Activated naive CD8-positive, alpha-beta T cell treated with anti-CD3 and anti-CD28 coated beads, Interleukin-2, amount 10 ng/mL, durations not matched to agents 7 days and 5 days (primary cell): ENCODE measurements at regions not wholly inside any gene's neighbourhood (a gene's known extent, or its start where the extent isn't known, plus 50 kb on each side); places are given as distances from the start of the nearest gene placed in this dataset.

Source experiments
- ATAC-seq: fragments of 150-1000 bp; cut with Tn5 transposase; one replicate; pipeline ENCODE4 v1.10.0; 2021; ENCODE audit warnings: low read depth, moderate library complexity
- POLR2A ChIA-PET: fragments of 350-600 bp; sonication (Branson Sonifier 250); formaldehyde crosslinking; loops from one replicate; lab custom pipeline; 2021; ENCODE audit warnings: antibody characterized with exemption; lab: Charles Lee
- DNase-seq: peaks from one replicate; pipeline ENCODE4 v3.0.0; 2021
- H3K27ac Mint-ChIP-seq: one replicate; pipeline ENCODE4 v1.8.0; 2022; ENCODE audit warnings: mild to moderate bottlenecking, mixed read lengths
- H3K27me3 Mint-ChIP-seq: one replicate; pipeline ENCODE4 v1.8.0; 2022; ENCODE audit warnings: mild to moderate bottlenecking, moderate library complexity, mixed read lengths
- H3K36me3 Mint-ChIP-seq: one replicate; pipeline ENCODE4 v1.8.0; 2021; ENCODE audit warnings: mild to moderate bottlenecking, mixed read lengths
- H3K4me1 Mint-ChIP-seq: one replicate; pipeline ENCODE4 v1.8.0; 2021; ENCODE audit warnings: mixed read lengths
- H3K4me3 Mint-ChIP-seq: one replicate; pipeline ENCODE4 v1.8.0; 2022; ENCODE audit warnings: mild to moderate bottlenecking, moderate library complexity, mixed read lengths
- H3K9me3 Mint-ChIP-seq: one replicate; pipeline ENCODE4 v1.8.0; 2021; ENCODE audit warnings: mixed read lengths

DNA sequence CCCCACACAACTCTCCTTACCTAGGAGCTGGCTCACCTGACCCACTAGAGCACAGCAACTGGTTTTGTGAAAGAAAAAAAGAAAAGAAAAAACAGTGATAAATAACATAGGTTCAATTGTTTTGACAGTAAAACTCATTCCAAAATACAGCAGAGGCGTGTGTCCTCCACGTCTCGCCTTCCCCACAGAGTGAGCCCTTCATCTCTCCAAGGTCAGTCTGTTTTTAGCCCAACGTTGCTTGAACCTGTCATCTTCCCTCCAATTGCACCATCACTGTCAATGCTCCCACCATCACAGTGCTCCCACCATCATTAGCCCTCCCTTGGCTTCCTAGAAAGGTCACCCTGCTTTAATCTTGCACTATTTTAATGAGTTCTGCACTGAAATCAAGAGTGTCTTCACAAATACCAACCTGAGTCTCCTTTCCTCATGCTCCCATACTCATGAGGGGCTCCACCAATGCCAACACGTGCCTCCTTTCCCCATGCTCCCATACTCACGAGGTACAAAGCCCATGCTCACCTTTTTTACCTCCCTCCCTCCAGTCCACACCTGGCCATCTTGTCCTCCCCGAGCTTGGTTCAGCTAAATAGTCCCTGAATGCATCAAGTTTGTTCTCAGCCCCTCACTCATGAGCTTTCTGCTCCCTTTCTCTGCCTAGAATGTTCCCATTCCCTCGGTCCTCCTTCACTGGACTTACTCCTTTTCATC is 103.7 kb downstream of the IRS2 start:
- Mint-ChIP-seq H3K36me3 (no peaks in the 10 kb centered on the region), H3K4me1 (no peaks in the 10 kb centered on the region), H3K27me3 (peaks cover 6% of the 10 kb centered on the region), H3K27ac (no peak overlapping the region), H3K9me3 (no peaks in the 10 kb centered on the region), H3K4me3 (no peak overlapping the region)
- DNase-seq (no peak), ATAC-seq (no peak)
- POLR2A ChIA-PET: no interaction called here

DNA sequence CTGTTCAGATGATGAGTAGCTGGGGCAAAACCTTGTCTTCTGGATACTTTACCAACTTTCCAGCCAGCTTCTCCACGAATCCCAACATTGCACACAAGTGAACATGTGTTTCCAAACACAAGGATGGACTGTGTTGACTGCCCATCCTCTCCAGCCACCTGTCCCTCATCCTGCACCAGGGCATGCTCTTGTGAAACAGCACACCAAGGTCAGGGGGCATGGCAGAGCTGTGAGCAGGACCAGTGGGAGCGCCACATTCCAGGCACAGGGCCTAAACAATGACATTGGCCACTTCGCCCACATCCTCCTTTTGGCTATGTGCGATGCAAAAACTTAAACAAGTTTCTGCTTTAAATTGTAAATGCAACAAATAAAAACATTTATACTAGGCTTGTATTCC is 105.5 kb downstream of the IRS2 start:
- H3K9me3 Mint-ChIP-seq: no peaks in the 10 kb centered on the region
- H3K27me3 Mint-ChIP-seq: peaks cover 6% of the 10 kb centered on the region
- no peak for ATAC-seq
- H3K27ac Mint-ChIP-seq: no peak overlapping the region
- no peak overlapping the region for H3K4me3 Mint-ChIP-seq
- POLR2A ChIA-PET: no interaction called here
- no peak for DNase-seq
- H3K4me1 Mint-ChIP-seq: no peaks in the 10 kb centered on the region
- H3K36me3 Mint-ChIP-seq: no peaks in the 10 kb centered on the region

DNA sequence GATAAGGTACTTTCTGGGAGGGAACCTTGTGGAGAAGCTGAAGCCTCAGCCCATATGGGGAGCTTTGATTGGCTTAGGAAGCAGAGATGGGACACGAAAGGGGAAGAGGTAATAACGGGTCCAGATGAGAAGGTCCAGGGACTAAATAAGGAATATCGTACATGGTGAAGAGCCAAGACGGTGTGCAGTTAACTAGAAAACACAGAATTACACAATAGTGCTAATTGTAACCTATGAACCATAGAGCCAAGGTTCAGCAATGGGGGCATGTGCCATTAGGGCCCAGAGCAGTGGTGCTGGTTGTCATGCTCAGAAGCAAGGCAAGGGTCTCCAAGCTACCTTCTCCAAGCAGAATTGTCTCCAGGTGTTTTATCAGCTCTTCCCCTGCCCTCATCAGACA is 106.1 kb downstream of the IRS2 start:
- Mint-ChIP-seq H3K4me1 (no peaks in the 10 kb centered on the region), H3K9me3 (no peaks in the 10 kb centered on the region), H3K36me3 (no peaks in the 10 kb centered on the region), H3K27ac (no peak overlapping the region), H3K4me3 (no peak overlapping the region), H3K27me3 (peaks cover 4% of the 10 kb centered on the region)
- no peak for ATAC-seq
- DNase-seq: no peak
- POLR2A ChIA-PET: interaction anchor here (0.5 kb wide), 1 partner anchor 63 kb away, joined by 3 read pairs; no protein-coding TSS in a partner anchor

DNA sequence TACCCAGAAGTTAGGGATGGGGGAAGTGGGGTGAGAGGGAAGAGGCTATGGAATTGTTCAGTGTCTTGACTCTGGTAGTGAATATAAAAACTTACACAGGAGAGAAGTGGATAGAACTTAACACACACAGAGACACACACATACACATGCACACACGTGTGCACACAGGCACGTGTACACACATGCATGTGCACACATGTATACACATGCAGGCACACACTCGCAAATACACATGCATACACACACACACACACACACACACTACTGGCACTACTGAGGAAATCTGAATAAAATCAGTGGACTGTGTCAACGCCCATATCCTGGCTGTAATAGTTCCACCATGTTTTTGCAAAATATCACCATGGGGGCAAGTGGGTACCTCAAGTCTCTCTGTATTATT is 107.9 kb downstream of the IRS2 start:
- H3K27ac Mint-ChIP-seq: no peak overlapping the region
- no peak for ATAC-seq
- POLR2A ChIA-PET: no interaction called here
- peaks cover 5% of the 10 kb centered on the region for H3K27me3 Mint-ChIP-seq
- no peak for DNase-seq
- no peaks in the 10 kb centered on the region for H3K36me3 Mint-ChIP-seq
- H3K9me3 Mint-ChIP-seq: no peaks in the 10 kb centered on the region
- no peak overlapping the region for H3K4me3 Mint-ChIP-seq
- H3K4me1 Mint-ChIP-seq: no peaks in the 10 kb centered on the region

DNA sequence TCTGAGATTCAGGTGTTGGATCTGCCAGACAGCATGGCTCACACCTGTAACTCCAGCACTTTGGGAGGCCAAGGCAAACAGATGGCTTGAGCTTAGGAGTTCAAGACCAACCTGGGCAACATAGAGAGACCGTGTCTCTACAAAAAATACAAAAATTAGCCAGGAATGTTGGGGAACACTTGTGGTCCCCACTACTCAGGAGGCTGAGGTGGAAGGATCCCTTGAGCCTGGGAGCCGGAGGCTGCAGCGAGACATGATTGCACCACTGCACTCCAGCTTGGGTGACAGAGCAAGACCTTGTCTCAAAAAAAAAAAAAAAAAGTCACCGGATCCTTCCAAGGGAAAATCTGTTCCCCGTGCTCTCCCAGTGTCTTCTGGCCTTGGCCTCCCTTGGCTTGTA is 109.2 kb downstream of the IRS2 start:
- Mint-ChIP-seq H3K36me3 (no peaks in the 10 kb centered on the region), H3K4me3 (no peak overlapping the region), H3K9me3 (no peaks in the 10 kb centered on the region), H3K27me3 (peaks cover 9% of the 10 kb centered on the region), H3K27ac (no peak overlapping the region), H3K4me1 (no peaks in the 10 kb centered on the region)
- DNase-seq (no peak), ATAC-seq (no peak)
- POLR2A ChIA-PET: no interaction called here

DNA sequence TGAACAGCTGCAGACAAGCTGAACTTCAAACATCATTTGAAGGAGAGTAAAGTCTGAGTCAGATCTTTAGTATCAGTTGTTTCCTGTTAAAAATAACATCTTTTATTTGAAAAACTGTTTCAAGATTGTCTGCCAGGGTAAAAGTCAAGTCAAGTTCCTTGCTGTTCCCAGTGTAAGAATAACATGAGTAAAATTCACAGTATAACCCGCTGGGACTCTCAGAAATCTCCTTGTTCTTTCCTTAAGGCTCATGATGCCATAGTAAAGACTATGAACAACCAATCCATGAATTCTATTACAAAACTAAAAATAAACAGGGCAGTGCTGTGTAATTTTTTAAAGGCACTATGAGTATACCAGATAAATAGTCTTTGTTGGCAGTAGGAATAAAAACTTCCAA is 112.9 kb downstream of the IRS2 start:
- H3K4me1 Mint-ChIP-seq: no peaks in the 10 kb centered on the region
- no peak overlapping the region for H3K4me3 Mint-ChIP-seq
- ATAC-seq: no peak
- no peak for DNase-seq
- POLR2A ChIA-PET: no interaction called here
- H3K9me3 Mint-ChIP-seq: no peaks in the 10 kb centered on the region
- H3K27ac Mint-ChIP-seq: no peak overlapping the region
- peaks cover 9% of the 10 kb centered on the region for H3K27me3 Mint-ChIP-seq
- no peaks in the 10 kb centered on the region for H3K36me3 Mint-ChIP-seq

DNA sequence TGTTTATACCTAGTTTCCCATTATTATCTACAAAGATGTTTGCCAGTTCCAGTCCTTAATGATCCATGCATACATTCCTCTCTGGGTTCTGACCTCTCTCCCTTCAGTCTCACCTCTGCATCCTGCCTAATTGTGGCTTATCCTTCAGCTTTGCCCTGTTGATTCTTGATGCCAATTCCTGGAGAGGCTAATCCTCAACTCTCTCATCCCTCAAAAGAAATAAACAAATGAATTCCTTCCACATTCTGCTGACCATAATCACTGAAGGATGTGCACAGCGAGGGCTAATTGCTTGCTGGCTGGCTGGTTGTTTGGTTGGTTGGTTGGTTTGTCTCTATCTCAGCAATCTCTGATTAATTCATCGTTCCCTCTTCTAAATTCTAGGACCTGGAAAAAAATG is 113.8 kb downstream of the IRS2 start:
- Mint-ChIP-seq H3K36me3 (no peaks in the 10 kb centered on the region), H3K27me3 (peaks cover 9% of the 10 kb centered on the region), H3K27ac (no peak overlapping the region), H3K9me3 (no peaks in the 10 kb centered on the region), H3K4me3 (no peak overlapping the region), H3K4me1 (no peaks in the 10 kb centered on the region)
- POLR2A ChIA-PET: no interaction called here
- ATAC-seq: no peak
- no peak for DNase-seq

DNA sequence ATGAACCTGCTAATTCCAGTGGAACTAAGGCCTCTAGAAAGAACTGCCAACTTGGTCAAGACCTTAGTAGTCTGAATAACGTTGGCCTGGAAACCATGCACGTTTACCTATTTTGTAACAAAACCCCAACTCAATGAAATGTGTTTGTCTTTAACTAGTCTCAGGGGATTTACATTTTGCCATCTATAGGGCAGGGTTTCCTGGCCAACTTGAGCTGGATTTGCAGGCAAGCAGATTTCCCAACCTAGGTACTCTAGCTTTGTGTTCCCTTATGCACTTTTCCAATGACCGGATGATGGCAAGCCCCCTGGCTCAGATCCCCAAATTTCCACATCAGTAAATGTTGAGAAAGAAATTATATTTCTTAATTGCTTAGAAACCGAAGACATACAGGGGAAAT is 114.5 kb downstream of the IRS2 start:
- POLR2A ChIA-PET: no interaction called here
- ATAC-seq (no peak), DNase-seq (no peak)
- Mint-ChIP-seq H3K9me3 (no peaks in the 10 kb centered on the region), H3K27me3 (peaks cover 9% of the 10 kb centered on the region), H3K27ac (no peak overlapping the region), H3K36me3 (no peaks in the 10 kb centered on the region), H3K4me1 (no peaks in the 10 kb centered on the region), H3K4me3 (no peak overlapping the region)

DNA sequence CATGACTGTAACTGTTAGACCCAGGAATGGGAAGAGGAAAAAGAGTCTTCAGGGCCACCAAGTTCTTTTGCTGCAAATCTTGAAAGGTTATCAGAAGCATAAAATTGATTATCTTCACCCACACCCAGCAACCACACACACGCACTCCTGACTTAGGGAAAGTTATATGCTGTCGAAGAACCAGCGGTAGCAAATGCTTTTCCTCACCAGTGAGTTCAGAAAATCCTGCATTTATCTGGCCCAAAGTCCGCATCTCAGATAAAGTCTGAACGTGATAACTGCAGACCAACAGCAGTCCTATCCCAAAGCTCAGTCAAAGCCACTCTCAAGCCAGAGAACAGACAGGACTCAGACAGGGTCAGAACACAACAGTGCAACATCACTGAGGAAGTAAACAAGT is 115.6 kb downstream of the IRS2 start:
- Mint-ChIP-seq H3K4me3 (no peak overlapping the region), H3K9me3 (no peaks in the 10 kb centered on the region), H3K4me1 (no peaks in the 10 kb centered on the region), H3K27ac (no peak overlapping the region), H3K36me3 (no peaks in the 10 kb centered on the region), H3K27me3 (peaks cover 9% of the 10 kb centered on the region)
- POLR2A ChIA-PET: no interaction called here
- ATAC-seq (no peak), DNase-seq (no peak)

DNA sequence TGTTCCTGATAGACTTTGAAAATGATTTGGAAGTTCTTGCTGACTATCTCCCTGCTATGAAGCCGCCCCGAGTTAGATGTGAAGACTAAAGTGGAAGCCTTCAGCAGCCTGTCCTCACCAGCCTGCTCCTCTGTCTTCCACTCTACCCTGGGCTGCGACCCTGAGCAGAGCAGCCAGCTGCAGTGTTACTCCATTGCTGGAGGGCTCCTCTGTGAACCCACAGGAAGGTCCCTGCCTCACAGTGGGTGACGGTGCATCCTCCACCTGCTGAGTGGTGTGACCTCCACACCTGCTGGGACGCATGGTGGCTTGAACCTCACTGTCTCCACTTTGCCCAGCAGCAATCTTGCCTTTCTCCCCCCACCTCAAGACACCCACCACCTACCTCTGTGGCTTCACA is 116.4 kb downstream of the IRS2 start:
- no peak overlapping the region for H3K4me3 Mint-ChIP-seq
- DNase-seq (no peak), ATAC-seq (no peak)
- POLR2A ChIA-PET: no interaction called here
- no peaks in the 10 kb centered on the region for H3K9me3 Mint-ChIP-seq
- H3K4me1 Mint-ChIP-seq: no peaks in the 10 kb centered on the region
- H3K27ac Mint-ChIP-seq: no peak overlapping the region
- peaks cover 5% of the 10 kb centered on the region for H3K27me3 Mint-ChIP-seq
- H3K36me3 Mint-ChIP-seq: no peaks in the 10 kb centered on the region

DNA sequence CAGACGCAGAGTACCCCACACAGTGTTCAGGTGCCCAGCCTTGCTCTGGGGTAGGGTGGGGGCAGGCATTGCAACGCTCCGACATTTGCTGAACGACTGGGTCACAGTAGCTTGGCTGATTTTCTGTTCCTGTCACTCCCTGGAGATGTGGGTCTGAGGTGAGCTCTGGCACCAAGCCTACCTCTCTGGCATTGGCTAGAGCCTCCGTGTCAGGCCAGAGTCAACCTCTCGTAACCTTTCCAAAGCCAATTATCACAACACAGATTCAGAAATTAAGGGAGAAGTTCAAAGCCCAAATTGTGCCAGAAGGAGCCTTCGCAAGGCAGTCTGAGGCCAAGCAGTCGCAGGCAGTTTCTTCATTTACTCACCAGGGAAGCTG is 117.2 kb downstream of the IRS2 start:
- ATAC-seq: no peak
- Mint-ChIP-seq H3K27ac (no peak overlapping the region), H3K4me3 (no peak overlapping the region), H3K9me3 (no peaks in the 10 kb centered on the region), H3K36me3 (no peaks in the 10 kb centered on the region), H3K27me3 (peaks cover 3% of the 10 kb centered on the region), H3K4me1 (no peaks in the 10 kb centered on the region)
- no peak for DNase-seq
- POLR2A ChIA-PET: no interaction called here

DNA sequence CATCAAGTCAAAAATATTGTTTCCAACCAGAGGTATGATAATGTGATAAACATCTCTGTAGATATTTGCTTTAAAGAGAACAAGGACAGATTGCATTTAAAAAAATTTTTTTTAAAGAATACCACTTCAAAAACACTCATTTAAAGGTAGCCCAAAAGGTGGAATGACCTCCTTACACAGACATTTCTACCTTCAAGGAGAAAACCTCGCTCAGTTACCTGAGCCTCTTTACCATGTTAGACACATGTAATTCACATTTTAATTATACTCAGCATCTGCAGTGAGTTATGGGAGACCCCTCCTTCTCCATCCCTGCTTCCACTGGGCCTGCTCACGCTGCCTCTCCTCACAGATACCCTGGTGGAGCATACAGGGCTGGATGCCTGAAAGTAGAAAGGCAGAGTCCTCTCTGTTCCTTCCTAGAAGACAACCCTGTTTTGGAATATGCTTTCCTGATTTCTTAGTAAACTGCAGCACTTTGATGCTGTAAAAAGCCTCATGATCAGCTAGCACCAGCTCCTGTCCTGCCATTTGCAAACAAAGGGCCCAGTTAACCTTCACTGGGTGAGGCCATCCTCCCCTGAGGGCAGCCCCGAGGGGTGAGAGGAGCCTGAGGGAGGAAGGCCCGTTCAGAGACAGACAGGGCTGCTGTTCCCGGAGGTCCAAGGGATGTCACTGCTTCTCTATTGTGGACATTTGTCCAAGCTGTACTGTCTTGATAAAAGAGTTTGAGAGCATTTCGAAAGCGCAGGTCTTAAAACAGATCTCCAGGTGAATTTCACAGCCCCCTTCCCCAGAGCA is 117.8 kb downstream of the IRS2 start:
- POLR2A ChIA-PET: no interaction called here
- Mint-ChIP-seq H3K36me3 (no peaks in the 10 kb centered on the region), H3K27ac (no peak overlapping the region)

DNA sequence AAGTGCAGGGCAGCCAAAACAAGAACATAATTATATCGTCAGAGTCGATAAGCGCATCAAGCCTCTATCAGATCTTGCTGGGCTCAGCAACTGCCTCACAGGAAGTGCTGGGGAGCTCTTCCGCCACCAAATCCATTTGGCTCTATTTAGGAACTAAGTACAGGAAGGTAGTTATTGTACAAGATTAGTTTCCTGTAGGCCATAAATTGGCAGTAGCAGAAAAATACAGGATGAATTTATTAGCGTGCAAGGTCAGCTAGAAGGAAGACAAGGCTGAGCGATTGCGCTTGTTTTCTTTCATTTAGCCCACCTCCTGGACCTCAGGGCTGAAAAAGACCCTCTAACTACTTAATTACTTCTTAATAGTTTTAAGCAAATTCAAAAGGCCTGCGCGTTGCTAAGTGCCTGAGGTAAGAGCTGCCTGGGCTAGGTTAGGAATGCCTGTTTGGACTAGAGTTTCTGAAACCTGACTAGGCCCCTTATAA is 118.5 kb downstream of the IRS2 start:
- no peak overlapping the region for H3K27ac Mint-ChIP-seq
- DNase-seq (no peak), ATAC-seq (no peak)
- H3K4me1 Mint-ChIP-seq: no peaks in the 10 kb centered on the region
- H3K9me3 Mint-ChIP-seq: no peaks in the 10 kb centered on the region
- H3K27me3 Mint-ChIP-seq: peaks cover 3% of the 10 kb centered on the region
- POLR2A ChIA-PET: no interaction called here
- H3K4me3 Mint-ChIP-seq: no peak overlapping the region
- no peaks in the 10 kb centered on the region for H3K36me3 Mint-ChIP-seq

More for the DNA sequence above, 117.8 kb downstream of the IRS2 start:
- no peaks in the 10 kb centered on the region for H3K9me3 Mint-ChIP-seq
- H3K4me1 Mint-ChIP-seq: no peaks in the 10 kb centered on the region
- H3K27me3 Mint-ChIP-seq: peaks cover 3% of the 10 kb centered on the region
- H3K4me3 Mint-ChIP-seq: no peak overlapping the region
- DNase-seq: no peak
- no peak for ATAC-seq

DNA sequence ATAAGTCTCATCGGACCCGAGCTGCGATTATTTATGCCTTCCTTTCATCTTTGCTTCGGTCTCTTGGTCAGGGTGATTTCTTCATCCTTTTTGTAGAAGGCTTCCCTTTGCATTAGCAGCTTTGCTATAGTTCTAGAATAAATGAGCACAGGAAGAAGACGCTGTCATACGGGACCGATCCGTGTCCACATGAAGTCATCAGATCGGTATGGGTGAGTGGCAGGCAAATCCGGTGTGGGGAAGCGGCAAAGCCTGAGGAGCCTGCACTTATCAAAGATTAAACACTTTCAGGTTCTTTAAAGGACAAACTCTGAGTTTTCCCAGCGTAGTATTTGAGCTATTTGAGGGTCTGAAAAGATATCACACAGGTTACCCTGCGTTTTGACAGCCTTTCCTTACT is 119.3 kb downstream of the IRS2 start:
- ATAC-seq (no peak), DNase-seq (no peak)
- no peak overlapping the region for H3K4me3 Mint-ChIP-seq
- H3K27ac Mint-ChIP-seq: no peak overlapping the region
- H3K27me3 Mint-ChIP-seq: no peaks in the 10 kb centered on the region
- no peaks in the 10 kb centered on the region for H3K36me3 Mint-ChIP-seq
- POLR2A ChIA-PET: no interaction called here
- no peaks in the 10 kb centered on the region for H3K4me1 Mint-ChIP-seq
- no peaks in the 10 kb centered on the region for H3K9me3 Mint-ChIP-seq
